ENCODE measurements at regions not wholly inside any gene's neighbourhood (a gene's known extent, or its start where the extent isn't known, plus 50 kb on each side); places are given as distances from the start of the nearest gene placed in this dataset.

DNA sequence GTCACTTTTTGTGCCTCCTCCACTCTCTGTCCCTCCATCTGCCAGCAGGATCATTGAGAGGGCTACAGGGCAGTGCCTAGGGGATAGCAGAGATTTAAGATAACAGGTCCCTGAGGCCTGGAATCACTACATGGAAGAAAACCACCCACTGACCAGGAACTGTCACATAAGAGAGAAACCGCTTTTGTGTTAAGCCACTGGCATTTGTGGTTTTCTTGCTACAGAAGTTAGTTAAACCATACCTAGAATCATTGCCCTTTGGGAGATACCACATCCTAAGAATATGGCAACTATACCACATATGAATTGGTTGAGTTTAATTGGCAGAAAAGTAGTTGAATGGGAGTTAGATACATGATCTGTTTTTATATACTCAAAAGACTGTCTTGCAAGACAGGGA is 112.8 kb upstream of the LPP start:
- no peak overlapping the region for H3K4me3 ChIP-seq (ENCODE audit: low read depth, low read length)
- TF ChIP-seq, protein P1, sequence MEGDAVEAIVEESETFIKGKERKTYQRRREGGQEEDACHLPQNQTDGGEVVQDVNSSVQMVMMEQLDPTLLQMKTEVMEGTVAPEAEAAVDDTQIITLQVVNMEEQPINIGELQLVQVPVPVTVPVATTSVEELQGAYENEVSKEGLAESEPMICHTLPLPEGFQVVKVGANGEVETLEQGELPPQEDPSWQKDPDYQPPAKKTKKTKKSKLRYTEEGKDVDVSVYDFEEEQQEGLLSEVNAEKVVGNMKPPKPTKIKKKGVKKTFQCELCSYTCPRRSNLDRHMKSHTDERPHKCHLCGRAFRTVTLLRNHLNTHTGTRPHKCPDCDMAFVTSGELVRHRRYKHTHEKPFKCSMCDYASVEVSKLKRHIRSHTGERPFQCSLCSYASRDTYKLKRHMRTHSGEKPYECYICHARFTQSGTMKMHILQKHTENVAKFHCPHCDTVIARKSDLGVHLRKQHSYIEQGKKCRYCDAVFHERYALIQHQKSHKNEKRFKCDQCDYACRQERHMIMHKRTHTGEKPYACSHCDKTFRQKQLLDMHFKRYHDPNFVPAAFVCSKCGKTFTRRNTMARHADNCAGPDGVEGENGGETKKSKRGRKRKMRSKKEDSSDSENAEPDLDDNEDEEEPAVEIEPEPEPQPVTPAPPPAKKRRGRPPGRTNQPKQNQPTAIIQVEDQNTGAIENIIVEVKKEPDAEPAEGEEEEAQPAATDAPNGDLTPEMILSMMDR (IDR thresholded peaks at IDR 0.05; ENCODE audit: low read depth, low read length, missing control alignments) = no peak
- in situ Hi-C loops (cut with HindIII; ENCODE audit: low sequenced_read_pairs) = no loop called here
- DNase-seq (ENCODE audit: low read depth) = no peak

DNA sequence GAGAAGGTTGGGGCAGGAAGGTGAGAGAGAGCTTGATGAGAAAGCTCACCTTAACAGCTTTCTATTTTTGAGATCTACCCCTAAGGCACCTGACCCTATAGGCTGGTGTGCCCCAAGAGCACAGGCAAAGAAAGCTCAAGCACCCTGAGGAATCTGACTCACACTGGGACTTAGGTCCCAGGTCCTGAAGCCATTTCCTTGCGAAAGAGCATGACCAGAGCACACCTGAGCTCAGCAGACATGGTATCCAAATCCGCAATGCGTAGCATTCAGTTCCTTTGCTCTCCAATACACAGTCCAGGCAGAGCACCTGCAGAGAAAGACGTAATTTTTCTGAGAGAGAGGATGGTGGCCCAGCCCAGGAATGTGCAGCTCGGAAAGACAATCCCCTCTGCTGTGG is 112.1 kb upstream of the LPP start:
- DNase-seq (ENCODE audit: low read depth) = no peak
- H3K4me3 ChIP-seq (ENCODE audit: low read depth, low read length) = no peak overlapping the region
- in situ Hi-C loops (cut with HindIII; ENCODE audit: low sequenced_read_pairs) = no loop called here
- TF ChIP-seq, protein P1 (IDR thresholded peaks at IDR 0.05; ENCODE audit: low read depth, low read length, missing control alignments) = no peak

DNA sequence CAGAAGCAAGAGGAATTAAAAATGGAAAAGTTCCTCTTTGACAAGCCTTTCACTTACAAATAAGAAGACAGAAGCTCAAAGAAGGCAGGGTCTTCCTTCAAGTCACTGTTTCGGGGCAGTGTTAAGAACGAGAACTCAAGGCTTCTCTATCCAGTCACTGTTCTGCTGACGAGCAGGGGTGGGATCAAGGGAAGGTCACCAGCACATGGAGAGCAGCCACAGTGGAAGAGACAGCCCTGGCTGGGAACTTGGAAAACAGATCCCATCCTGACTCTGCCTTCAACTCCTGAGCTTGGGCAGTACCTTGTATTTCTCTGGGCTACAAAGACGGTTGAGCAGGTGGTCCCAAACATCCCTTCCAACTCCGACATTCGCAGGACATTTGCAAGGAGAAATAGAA is 111.5 kb upstream of the LPP start:
- TF ChIP-seq, protein P1 (IDR thresholded peaks at IDR 0.05; ENCODE audit: low read depth, low read length, missing control alignments) = no peak
- H3K4me3 ChIP-seq (ENCODE audit: low read depth, low read length) = no peak overlapping the region
- in situ Hi-C loops (cut with HindIII; ENCODE audit: low sequenced_read_pairs) = no loop called here
- no peak for DNase-seq (ENCODE audit: low read depth)

DNA sequence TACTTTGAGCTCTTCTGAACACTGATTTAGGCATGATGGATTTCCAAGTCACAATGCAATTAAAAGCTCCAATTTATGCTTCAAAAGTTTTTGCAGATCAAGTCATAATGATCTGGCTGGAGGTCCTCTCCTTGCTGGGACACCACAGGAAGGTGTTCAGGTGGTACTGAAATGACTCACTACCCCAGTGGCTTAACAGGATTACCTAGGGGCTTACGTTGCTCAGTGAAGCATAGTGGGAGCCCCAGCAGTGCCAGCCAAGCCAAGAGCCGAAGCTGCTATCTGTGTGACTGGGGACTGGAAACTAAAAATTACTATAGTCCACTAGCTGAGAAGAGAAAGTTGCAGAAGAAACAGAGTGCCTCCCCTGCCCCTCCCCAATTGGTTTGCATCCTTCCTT is 110.1 kb upstream of the LPP start:
- no peak for DNase-seq (ENCODE audit: low read depth)
- in situ Hi-C loops (cut with HindIII; ENCODE audit: low sequenced_read_pairs) = no loop called here

DNA sequence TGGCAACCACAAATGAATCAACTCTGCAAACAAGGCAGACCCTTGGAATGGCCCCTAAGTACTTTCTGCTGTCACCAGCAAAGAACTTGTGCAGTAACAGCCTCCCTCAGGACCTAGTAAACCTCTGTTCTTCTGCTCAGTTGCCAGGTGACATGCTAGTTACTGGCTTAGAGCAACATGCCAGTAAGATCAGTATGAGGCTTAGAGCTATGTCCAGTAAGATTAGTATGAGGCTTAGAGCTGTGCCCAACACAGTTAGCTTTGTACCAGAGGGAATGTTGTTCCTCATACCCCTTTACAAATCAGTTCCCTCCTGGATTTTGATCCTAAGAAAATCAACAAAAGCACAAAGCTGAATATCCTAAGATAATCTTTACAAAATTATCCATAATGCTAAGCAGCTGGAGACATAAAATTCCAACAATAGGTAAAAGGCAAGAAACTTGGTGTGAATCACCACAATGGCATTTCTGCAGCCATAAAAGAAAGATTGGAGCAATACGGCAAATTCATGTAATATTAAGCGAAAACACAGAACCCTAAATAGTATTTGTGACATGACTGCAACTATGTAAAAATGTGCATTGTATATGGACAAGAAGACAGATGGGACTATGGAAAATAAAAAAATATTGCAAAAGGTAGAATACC is 107.3 kb upstream of the LPP start:
- DNase-seq (ENCODE audit: low read depth) = no peak
- in situ Hi-C loops (cut with HindIII; ENCODE audit: low sequenced_read_pairs) = no loop called here
- H3K4me3 ChIP-seq (ENCODE audit: low read depth, low read length) = no peak overlapping the region
- TF ChIP-seq, protein P1 (IDR thresholded peaks at IDR 0.05; ENCODE audit: low read depth, low read length, missing control alignments) = no peak

More for the DNA sequence above, 110.1 kb upstream of the LPP start:
- H3K4me3 ChIP-seq (ENCODE audit: low read depth, low read length) = no peak overlapping the region
- TF ChIP-seq, protein P1 (IDR thresholded peaks at IDR 0.05; ENCODE audit: low read depth, low read length, missing control alignments) = no peak

DNA sequence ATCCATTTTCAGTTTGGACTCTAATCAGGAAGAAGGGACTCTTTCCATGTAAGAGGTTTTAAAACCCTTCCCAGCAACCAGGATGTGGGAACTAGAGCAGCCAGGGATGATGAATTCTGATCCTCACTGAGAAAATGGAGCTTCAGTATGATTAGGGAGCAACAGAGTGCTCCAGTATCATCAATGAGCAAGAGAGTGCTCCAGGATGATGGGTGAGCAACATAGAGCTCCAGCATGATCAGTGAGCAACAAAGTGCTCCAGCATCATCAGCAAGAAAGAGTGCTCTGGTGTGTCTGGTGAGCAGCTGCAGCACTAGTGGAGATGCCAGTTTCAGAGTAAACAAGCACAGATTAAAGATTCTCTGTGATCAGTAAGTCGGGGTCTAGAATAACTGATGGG is 106.4 kb upstream of the LPP start:
- DNase-seq (ENCODE audit: low read depth) = no peak
- in situ Hi-C loops (cut with HindIII; ENCODE audit: low sequenced_read_pairs) = no loop called here
- TF ChIP-seq, protein P1 (IDR thresholded peaks at IDR 0.05; ENCODE audit: low read depth, low read length, missing control alignments) = no peak
- H3K4me3 ChIP-seq (ENCODE audit: low read depth, low read length) = no peak overlapping the region

Measured in astrocyte of the cerebellum (primary cell).